NB4 (cell line): ENCODE measurements at regions not wholly inside any gene's neighbourhood (a gene's known extent, or its start where the extent isn't known, plus 50 kb on each side); places are given as distances from the start of the nearest gene placed in this dataset.
"Not testable (repeated sequence)": the region's sequence is repeated elsewhere in the genome, so short reads cannot be mapped to it uniquely, and the experiment has no call there.

Experiments used
- DNase-seq: peaks from one replicate; pipeline ENCODE4 v3.0.0; 2010; ENCODE audit warnings: low read depth
- H3K4me3 ChIP-seq: one replicate; pipeline ENCODE4 v1.5.1; 2011; ENCODE audit warnings: mild to moderate bottlenecking, low read depth, low read length, moderate library complexity
- MYC ChIP-seq: IDR thresholded peaks from 2 replicates; pipeline ENCODE4 v1.6.1; 2011; ENCODE audit warnings: low read depth, low read length
- POLR2A ChIP-seq: IDR thresholded peaks from 2 replicates; pipeline ENCODE4 v1.6.1; 2011; ENCODE audit warnings: mild to moderate bottlenecking; ENCODE audit not compliant: insufficient read length; ENCODE audit errors: extremely low read depth
- TF ChIP-seq, protein P1 (sequence below): IDR thresholded peaks from 2 replicates; pipeline ENCODE4 v1.6.1; 2011; ENCODE audit warnings: low read depth, low read length
- TF ChIP-seq, protein P2 (sequence below): IDR thresholded peaks from one replicate; pipeline ENCODE4 v1.5.1; 2012; ENCODE audit warnings: low read depth, low read length

DNA sequence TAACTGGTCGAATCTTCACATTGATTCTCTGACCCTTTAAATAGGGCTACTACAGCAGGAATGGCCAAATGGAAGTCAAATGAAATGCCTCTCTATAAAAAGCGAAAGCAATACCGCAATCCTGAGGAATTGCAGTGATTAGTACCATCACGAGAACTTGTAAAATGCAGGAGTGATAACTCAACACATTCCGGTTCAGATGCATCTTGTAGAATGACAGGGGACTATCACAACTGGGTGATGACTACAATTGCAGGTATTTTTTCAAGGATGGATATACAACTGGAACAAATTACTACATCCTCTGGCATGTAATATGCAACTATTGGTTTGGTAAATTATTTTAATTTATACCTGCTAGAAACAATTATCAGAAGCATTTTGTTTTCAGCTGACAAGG, 140.4 kb downstream of the PCDH20 start:
- no peak overlapping the region for H3K4me3 ChIP-seq
- no peak for DNase-seq
- TF ChIP-seq POLR2A: no peak
- TF ChIP-seq, protein P1, sequence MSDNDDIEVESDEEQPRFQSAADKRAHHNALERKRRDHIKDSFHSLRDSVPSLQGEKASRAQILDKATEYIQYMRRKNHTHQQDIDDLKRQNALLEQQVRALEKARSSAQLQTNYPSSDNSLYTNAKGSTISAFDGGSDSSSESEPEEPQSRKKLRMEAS: no peak
- TF ChIP-seq MYC: no peak
- TF ChIP-seq, protein P2, sequence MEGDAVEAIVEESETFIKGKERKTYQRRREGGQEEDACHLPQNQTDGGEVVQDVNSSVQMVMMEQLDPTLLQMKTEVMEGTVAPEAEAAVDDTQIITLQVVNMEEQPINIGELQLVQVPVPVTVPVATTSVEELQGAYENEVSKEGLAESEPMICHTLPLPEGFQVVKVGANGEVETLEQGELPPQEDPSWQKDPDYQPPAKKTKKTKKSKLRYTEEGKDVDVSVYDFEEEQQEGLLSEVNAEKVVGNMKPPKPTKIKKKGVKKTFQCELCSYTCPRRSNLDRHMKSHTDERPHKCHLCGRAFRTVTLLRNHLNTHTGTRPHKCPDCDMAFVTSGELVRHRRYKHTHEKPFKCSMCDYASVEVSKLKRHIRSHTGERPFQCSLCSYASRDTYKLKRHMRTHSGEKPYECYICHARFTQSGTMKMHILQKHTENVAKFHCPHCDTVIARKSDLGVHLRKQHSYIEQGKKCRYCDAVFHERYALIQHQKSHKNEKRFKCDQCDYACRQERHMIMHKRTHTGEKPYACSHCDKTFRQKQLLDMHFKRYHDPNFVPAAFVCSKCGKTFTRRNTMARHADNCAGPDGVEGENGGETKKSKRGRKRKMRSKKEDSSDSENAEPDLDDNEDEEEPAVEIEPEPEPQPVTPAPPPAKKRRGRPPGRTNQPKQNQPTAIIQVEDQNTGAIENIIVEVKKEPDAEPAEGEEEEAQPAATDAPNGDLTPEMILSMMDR: no peak

DNA sequence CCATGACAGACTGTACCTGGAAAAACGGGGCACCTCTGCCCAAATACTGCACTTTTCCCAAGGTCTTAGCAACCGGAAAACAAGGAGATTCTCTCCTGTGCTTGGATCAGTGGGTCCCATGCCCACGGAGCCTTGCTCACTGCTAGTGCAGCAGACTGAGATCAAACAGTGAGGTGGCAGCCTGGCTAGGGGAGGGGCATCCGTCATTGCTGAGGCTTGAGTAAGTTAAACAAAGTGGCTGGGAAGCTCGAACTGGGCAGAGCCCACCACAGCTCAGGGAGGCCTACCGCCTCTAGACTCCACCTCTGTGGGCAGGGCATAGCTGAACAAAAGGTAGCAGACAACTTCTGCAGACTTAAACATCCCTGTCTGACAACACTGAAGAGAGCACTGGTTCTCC, 148.8 kb downstream of the PCDH20 start:
- DNase-seq, H3K4me3 ChIP-seq: not testable (repeated sequence)

DNA sequence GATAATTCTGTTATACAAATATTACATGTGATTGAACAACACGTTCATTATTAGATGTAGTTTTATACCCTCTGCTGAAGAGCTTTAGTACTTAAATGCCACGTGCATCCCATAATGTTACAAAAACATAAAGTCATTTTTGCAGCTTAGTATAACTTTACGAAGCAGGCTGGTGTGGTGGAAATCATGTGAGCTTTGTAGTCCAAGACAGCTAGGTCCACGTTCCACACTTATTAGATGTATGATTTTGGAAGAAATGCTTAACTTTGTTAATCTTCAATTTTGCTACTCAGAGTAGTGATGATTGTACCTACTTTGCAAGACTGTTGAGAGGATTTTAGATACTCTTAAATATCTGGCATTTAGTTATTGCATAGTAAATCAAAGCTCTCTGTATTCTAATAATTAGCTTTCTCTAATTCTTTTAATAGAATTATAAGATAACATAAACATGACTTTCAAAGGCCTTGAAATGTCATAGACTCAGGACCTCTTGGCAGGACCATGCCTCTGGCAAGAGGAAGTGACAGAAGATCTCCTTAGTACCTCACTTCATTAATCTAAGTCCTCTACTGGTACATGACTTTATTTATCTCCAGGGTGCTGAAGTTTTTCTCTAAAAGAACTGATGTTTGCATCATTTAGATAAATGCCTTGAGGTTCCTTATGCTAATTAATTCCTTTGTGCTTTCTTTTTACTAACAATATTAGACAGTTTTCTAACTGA, 153.7 kb downstream of the PCDH20 start:
- TF ChIP-seq, protein P2: no peak
- TF ChIP-seq POLR2A (no peak), MYC (no peak)
- TF ChIP-seq, protein P1: no peak
- DNase-seq: no peak
- no peak overlapping the region for H3K4me3 ChIP-seq

DNA sequence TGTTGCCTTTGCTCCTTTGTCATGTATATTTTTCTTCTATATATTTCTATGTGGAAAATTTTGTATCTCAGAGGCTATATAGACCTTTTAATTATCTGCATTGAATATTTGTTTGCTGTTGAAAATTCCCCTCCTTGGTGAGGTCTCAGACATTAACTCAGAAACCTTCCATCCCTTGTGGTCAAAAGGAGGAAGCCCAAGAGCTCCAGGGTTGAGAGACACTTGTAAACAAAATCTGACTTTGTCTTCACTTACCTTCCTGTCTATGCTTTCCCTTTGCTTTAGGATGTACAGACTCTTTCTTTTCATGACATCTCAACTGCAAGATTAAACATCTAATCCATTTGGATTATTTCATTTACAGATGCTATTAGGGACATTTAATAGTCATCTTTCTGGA, 157.5 kb downstream of the PCDH20 start:
- no peak for DNase-seq
- H3K4me3 ChIP-seq: no peak overlapping the region
- TF ChIP-seq, protein P2: no peak
- TF ChIP-seq, protein P1: no peak
- TF ChIP-seq POLR2A: no peak
- TF ChIP-seq MYC: no peak

DNA sequence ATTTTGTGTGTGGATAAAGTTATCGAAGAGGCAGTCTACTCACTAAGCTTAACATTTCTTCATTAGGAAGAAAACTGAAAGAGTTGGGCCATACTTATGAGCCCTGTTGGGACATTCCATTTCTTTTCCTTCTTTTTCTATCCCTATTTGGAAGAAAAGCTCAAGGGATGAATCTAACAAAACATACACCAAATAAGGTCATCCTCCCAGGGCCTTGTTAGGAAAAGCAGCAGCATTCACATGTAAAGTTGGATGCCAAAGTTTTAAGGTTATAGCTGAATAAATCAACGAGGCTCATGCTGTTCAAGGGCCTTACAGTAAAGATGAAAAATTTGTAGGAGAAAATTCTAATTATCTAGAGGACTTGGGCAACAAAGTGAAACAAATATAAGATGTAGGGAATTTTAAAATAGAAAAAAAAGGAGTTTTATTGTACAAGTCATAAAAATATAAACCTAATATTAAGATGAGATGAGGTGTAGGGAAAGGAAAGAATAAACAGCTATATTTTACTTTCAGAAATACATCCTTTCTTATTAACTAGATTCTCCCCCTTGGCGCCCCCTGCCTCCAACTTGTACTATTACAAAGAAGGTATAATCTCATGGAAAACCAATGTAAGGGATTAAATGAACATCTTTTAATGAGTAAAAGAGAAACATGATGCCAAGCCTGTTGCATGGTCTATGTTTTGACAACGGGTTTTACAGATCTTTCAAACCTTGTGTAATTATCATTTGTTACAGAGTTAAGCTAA, 160.4 kb downstream of the PCDH20 start:
- no peak overlapping the region for H3K4me3 ChIP-seq
- TF ChIP-seq, protein P2: peak; percentile 27
- no peak for TF ChIP-seq MYC
- TF ChIP-seq POLR2A: no peak
- DNase-seq: peak; percentile 25

DNA sequence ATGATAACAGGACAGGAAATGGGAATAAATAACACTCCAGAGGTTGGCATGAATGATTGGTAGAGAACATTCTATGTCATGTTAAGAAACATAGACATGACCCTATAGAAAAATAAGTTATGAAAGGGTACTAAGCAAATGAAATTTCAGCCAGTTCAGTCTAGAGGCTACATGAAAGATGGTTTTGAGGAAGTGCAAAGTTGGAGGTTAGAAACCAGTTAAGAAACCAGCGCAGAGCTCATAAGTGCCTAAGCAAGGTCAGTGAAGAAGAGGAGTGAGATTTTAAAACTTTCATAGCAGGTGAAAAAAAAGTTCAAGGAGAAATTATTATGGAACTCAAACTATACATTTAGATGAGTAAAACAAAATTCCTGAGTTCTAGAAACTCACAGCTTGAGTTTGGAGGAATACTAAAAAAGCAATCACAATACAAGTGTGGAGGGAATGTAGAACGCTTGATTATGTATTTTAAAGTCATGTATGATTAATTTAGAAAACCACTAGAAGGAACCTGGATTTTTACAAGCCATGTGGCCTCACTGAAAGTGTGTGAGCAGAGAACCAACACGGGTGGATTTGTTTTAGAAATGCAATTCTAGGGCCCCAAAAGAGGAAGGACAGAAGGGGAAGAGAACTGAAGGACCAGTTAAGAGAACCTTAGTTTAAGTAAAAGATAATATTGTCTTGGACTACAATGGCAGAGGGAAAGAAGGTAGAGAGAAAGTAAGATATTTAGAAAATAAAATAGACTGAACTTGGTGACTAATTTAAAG, 162.4 kb downstream of the PCDH20 start:
- no peak for TF ChIP-seq POLR2A
- TF ChIP-seq, protein P2: no peak
- TF ChIP-seq, protein P1: no peak
- no peak for TF ChIP-seq MYC
- DNase-seq: no peak

More for the DNA sequence above, 162.4 kb downstream of the PCDH20 start:
- H3K4me3 ChIP-seq: no peak overlapping the region
